ENCODE measurements at regions not wholly inside any gene's neighbourhood (a gene's known extent, or its start where the extent isn't known, plus 50 kb on each side); places are given as distances from the start of the nearest gene placed in this dataset.

DNA sequence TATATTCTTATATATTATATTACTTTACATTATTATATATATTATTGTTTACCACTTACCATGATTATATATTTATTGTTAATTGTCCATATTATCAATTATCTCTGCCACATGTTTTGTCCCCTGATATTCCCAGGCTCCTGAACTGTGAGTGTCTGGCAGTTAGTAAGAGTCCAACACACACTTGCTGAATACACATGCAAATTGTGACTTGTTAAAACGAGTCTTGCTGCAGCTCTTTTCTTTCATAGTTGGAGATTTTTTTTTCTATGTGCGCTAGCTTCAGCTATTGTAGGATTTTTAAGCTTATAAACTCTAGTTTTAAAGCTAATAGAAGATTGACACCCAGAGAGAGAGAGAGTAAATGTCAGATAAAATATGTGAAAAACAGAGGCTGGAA is 207.8 kb upstream of the FAM3C start:
- ChIA-PET CTCF (no interaction called here), POLR2A (no interaction called here)
- Histone ChIP-seq H3K4me3 (no peak overlapping the region), H3K27ac (no peak overlapping the region), H3K9me3 (no peaks in the 10 kb centered on the region), H3K4me2 (no peak overlapping the region), H3K4me1 (no peaks in the 10 kb centered on the region)
- WGBS (ENCODE audit: missing lambda C conversion rate): 22% methylated on average over 2 of the region's 2 CpGs
- ATAC-seq (no peak), FAIRE-seq (no peak), DNase-seq (ENCODE audit: low read depth in 1 of 2, low spot score in 1 of 2) (no peak)
- no peak for TF ChIP-seq MYC (IDR thresholded peaks at IDR 0.05; ENCODE audit: borderline replicate concordance, low read length)
- TF ChIP-seq, protein P1, sequence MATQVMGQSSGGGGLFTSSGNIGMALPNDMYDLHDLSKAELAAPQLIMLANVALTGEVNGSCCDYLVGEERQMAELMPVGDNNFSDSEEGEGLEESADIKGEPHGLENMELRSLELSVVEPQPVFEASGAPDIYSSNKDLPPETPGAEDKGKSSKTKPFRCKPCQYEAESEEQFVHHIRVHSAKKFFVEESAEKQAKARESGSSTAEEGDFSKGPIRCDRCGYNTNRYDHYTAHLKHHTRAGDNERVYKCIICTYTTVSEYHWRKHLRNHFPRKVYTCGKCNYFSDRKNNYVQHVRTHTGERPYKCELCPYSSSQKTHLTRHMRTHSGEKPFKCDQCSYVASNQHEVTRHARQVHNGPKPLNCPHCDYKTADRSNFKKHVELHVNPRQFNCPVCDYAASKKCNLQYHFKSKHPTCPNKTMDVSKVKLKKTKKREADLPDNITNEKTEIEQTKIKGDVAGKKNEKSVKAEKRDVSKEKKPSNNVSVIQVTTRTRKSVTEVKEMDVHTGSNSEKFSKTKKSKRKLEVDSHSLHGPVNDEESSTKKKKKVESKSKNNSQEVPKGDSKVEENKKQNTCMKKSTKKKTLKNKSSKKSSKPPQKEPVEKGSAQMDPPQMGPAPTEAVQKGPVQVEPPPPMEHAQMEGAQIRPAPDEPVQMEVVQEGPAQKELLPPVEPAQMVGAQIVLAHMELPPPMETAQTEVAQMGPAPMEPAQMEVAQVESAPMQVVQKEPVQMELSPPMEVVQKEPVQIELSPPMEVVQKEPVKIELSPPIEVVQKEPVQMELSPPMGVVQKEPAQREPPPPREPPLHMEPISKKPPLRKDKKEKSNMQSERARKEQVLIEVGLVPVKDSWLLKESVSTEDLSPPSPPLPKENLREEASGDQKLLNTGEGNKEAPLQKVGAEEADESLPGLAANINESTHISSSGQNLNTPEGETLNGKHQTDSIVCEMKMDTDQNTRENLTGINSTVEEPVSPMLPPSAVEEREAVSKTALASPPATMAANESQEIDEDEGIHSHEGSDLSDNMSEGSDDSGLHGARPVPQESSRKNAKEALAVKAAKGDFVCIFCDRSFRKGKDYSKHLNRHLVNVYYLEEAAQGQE (IDR thresholded peaks at IDR 0.05): no peak
- TF ChIP-seq JUN (IDR thresholded peaks at IDR 0.05): no peak
- TF ChIP-seq RFX5 (IDR thresholded peaks at IDR 0.05): no peak
- no peak for TF ChIP-seq MAX (IDR thresholded peaks at IDR 0.05)
- no peak for TF ChIP-seq NFE2L2 (conservative IDR thresholded peaks at IDR 0.05; ENCODE audit: low read length)
- TF ChIP-seq EHMT2 (IDR thresholded peaks at IDR 0.05; ENCODE audit: low read depth): no peak
- no peak for TF ChIP-seq ELK1 (IDR thresholded peaks at IDR 0.05; ENCODE audit: low read depth, low read length)
- no peak for TF ChIP-seq RARB (CRISPR knock-in tag; IDR thresholded peaks at IDR 0.05)
- TF ChIP-seq, protein P2, sequence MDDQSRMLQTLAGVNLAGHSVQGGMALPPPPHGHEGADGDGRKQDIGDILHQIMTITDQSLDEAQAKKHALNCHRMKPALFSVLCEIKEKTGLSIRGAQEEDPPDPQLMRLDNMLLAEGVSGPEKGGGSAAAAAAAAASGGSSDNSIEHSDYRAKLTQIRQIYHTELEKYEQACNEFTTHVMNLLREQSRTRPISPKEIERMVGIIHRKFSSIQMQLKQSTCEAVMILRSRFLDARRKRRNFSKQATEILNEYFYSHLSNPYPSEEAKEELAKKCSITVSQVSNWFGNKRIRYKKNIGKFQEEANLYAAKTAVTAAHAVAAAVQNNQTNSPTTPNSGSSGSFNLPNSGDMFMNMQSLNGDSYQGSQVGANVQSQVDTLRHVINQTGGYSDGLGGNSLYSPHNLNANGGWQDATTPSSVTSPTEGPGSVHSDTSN (IDR thresholded peaks at IDR 0.05): no peak
- TF ChIP-seq, protein P3, sequence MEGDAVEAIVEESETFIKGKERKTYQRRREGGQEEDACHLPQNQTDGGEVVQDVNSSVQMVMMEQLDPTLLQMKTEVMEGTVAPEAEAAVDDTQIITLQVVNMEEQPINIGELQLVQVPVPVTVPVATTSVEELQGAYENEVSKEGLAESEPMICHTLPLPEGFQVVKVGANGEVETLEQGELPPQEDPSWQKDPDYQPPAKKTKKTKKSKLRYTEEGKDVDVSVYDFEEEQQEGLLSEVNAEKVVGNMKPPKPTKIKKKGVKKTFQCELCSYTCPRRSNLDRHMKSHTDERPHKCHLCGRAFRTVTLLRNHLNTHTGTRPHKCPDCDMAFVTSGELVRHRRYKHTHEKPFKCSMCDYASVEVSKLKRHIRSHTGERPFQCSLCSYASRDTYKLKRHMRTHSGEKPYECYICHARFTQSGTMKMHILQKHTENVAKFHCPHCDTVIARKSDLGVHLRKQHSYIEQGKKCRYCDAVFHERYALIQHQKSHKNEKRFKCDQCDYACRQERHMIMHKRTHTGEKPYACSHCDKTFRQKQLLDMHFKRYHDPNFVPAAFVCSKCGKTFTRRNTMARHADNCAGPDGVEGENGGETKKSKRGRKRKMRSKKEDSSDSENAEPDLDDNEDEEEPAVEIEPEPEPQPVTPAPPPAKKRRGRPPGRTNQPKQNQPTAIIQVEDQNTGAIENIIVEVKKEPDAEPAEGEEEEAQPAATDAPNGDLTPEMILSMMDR (IDR thresholded peaks at IDR 0.05): no peak
- TF ChIP-seq JUNB (IDR thresholded peaks at IDR 0.05): no peak
- no peak for TF ChIP-seq TFCP2L1 (CRISPR knock-in tag; IDR thresholded peaks at IDR 0.05)
- TF ChIP-seq FOXS1 (CRISPR knock-in tag; IDR thresholded peaks at IDR 0.05): no peak
- TF ChIP-seq HOXA7 (CRISPR knock-in tag; IDR thresholded peaks at IDR 0.05): no peak
- no peak for TF ChIP-seq BHLHE40 (IDR thresholded peaks at IDR 0.05; ENCODE audit: low read depth, low read length)
- TF ChIP-seq, protein P4, sequence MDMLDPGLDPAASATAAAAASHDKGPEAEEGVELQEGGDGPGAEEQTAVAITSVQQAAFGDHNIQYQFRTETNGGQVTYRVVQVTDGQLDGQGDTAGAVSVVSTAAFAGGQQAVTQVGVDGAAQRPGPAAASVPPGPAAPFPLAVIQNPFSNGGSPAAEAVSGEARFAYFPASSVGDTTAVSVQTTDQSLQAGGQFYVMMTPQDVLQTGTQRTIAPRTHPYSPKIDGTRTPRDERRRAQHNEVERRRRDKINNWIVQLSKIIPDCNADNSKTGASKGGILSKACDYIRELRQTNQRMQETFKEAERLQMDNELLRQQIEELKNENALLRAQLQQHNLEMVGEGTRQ (IDR thresholded peaks at IDR 0.05): no peak

- FAIRE-seq: no peak
- H3K4me2 ChIP-seq: no peak overlapping the region
- POLR2A ChIA-PET: no interaction called here
- H3K9me3 ChIP-seq: no peaks in the 10 kb centered on the region
- no peak overlapping the region for H3K27ac ChIP-seq
- DNase-seq (ENCODE audit: low read depth in 1 of 2, low spot score in 1 of 2): no peak
- no peak for ATAC-seq
- 83% methylated on average over 1 of the region's 1 CpG for WGBS (ENCODE audit: missing lambda C conversion rate)
- H3K4me1 ChIP-seq: no peaks in the 10 kb centered on the region
- CTCF ChIA-PET: no interaction called here
- no peak overlapping the region for H3K4me3 ChIP-seq
- no peak for TF ChIP-seq FOXS1 (CRISPR knock-in tag; IDR thresholded peaks at IDR 0.05)
- no peak for TF ChIP-seq CBX2 (IDR thresholded peaks at IDR 0.05; ENCODE audit: borderline replicate concordance, low read depth)
- TF ChIP-seq HOXB13 (CRISPR knock-in tag; IDR thresholded peaks at IDR 0.05; ENCODE audit: low read depth): no peak
- no peak for TF ChIP-seq HDAC2 (IDR thresholded peaks at IDR 0.05)
- TF ChIP-seq ATOH8 (CRISPR knock-in tag; IDR thresholded peaks at IDR 0.05; ENCODE audit: low read depth): no peak
- TF ChIP-seq HOXB5 (CRISPR knock-in tag; IDR thresholded peaks at IDR 0.05): no peak
- TF ChIP-seq HEYL (CRISPR knock-in tag; IDR thresholded peaks at IDR 0.05): no peak
- TF ChIP-seq POLR2A (IDR thresholded peaks at IDR 0.05; ENCODE audit: low read length): no peak
- no peak for TF ChIP-seq HMGXB4 (CRISPR knock-in tag; IDR thresholded peaks at IDR 0.05; ENCODE audit: borderline replicate concordance)
- TF ChIP-seq JUNB (IDR thresholded peaks at IDR 0.05): no peak
- TF ChIP-seq ZFP36 (IDR thresholded peaks at IDR 0.05; ENCODE audit: borderline replicate concordance, partially characterized antibody): no peak
- no peak for TF ChIP-seq SMC3 (IDR thresholded peaks at IDR 0.05)
- no peak for TF ChIP-seq MAX (IDR thresholded peaks at IDR 0.05)
- no peak for TF ChIP-seq MAZ (IDR thresholded peaks at IDR 0.05; ENCODE audit: borderline replicate concordance, low read depth, low read length)
These were observed 203.8 kb upstream of the FAM3C start for GRCh38 chr7:121599887-121600286.
